SK-N-SH (cell line): ENCODE measurements at regions not wholly inside any gene's neighbourhood (a gene's known extent, or its start where the extent isn't known, plus 50 kb on each side); places are given as distances from the start of the nearest gene placed in this dataset.

Experiments used
- CTCF ChIA-PET: fragments of 300-600, 350-600 bp; formaldehyde crosslinking; extraction: SDS; loops from one replicate; lab custom pipeline; 2021; lab: Yijun Ruan, JAX
- POLR2A ChIA-PET: fragments of 350-600 bp; sonication (Branson Sonifier 250); formaldehyde crosslinking; extraction: SDS; loops from one replicate; lab custom pipeline; 2020; ENCODE audit warnings: antibody characterized with exemption, inconsistent platforms; lab: Yijun Ruan, JAX
- DNase-seq: peaks from one replicate; pipeline ENCODE4 v3.0.0; 2012
- H2AFZ ChIP-seq: fragments of 200-600 bp; sonication (generic); 2 replicates; pipeline ENCODE4 v1.8.1; 2016; ENCODE audit warnings: antibody characterized with exemption, mild to moderate bottlenecking, low read depth
- H3F3A ChIP-seq: fragments of 200-600 bp; sonication (generic); replicated peaks from 2 replicates; pipeline ENCODE3; 2016; ENCODE audit warnings: antibody characterized with exemption, mild to moderate bottlenecking; ENCODE audit not compliant: insufficient read depth
- H3K27ac ChIP-seq, 2 experiments: fragments of 200-500 bp in 1 of 2; fragments of 200-600 bp in 1 of 2; sonication (Bioruptor generic) in 1 of 2; sonication (generic), shearing (Covaris generic) in 1 of 2; 2 replicates each; pipeline versions ENCODE4 v1.5.1 to v1.6.1; 2014 to 2016; ENCODE audit warnings: low read depth in 2 of 2, inconsistent platforms in 1 of 2, low read length in 1 of 2, mild to moderate bottlenecking in 1 of 2, mixed read lengths in 1 of 2
- H3K27me3 ChIP-seq: fragments of 200-600 bp; sonication (generic), shearing (Covaris generic); 2 replicates; pipeline ENCODE4 v1.6.1; 2016; ENCODE audit warnings: mixed run types; ENCODE audit not compliant: insufficient read depth
- H3K36me3 ChIP-seq, 2 experiments: fragments of 200-500 bp in 1 of 2; fragments of 200-600 bp in 1 of 2; sonication (Bioruptor generic) in 1 of 2; sonication (generic) in 1 of 2; replicated peaks in 1 of 2; 2 replicates each; pipeline versions ENCODE3 to v1.5.1; 2014 to 2016; ENCODE audit warnings: low read length in 1 of 2, mild to moderate bottlenecking in 1 of 2; ENCODE audit not compliant: insufficient read depth in 2 of 2, control insufficient read depth in 1 of 2
- H3K4me1 ChIP-seq, 2 experiments: fragments of 200-500 bp in 1 of 2; fragments of 200-600 bp in 1 of 2; sonication (Bioruptor generic) in 1 of 2; sonication (generic), shearing (Covaris generic) in 1 of 2; 2 replicates each; pipeline versions ENCODE4 v1.5.1 to v1.6.1; 2014 to 2016; ENCODE audit warnings: low read depth in 1 of 2, low read length in 1 of 2, mixed run types in 1 of 2; ENCODE audit not compliant: insufficient read depth in 2 of 2, control insufficient read depth in 1 of 2
- H3K4me2 ChIP-seq: fragments of 200-600 bp; sonication (generic), shearing (Covaris generic); 2 replicates; pipeline ENCODE4 v1.6.1; 2017; ENCODE audit warnings: mixed run types
- H3K4me3 ChIP-seq, 2 experiments: fragments of 200-500 bp in 1 of 2; fragments of 200-600 bp in 1 of 2; sonication (Bioruptor generic) in 1 of 2; sonication (generic), shearing (Covaris generic) in 1 of 2; 2 replicates each; pipeline versions ENCODE4 v1.5.1 to v1.8.1; 2014 to 2016; ENCODE audit warnings: low read depth in 2 of 2, inconsistent platforms in 1 of 2, low read length in 1 of 2, mild to moderate bottlenecking in 1 of 2, mixed read lengths in 1 of 2, moderate library complexity in 1 of 2
- H3K79me2 ChIP-seq: fragments of 200-600 bp; sonication (generic); 2 replicates; pipeline ENCODE4 v1.8.1; 2017; ENCODE audit warnings: mild to moderate bottlenecking; ENCODE audit not compliant: insufficient read depth
- H3K9ac ChIP-seq: fragments of 200-600 bp; sonication (generic); 2 replicates; pipeline ENCODE4 v1.6.1; 2017; ENCODE audit warnings: mixed run types
- H3K9me2 ChIP-seq: fragments of 200-600 bp; sonication (generic); 2 replicates; pipeline ENCODE4 v1.6.1; 2017; ENCODE audit warnings: mixed run types
- H3K9me3 ChIP-seq: fragments of 200-600 bp; sonication (generic); 2 replicates; pipeline ENCODE4 v1.6.1; 2017; ENCODE audit warnings: mixed run types, mild to moderate bottlenecking, moderate library complexity
- H4K20me1 ChIP-seq: fragments of 200-600 bp; sonication (generic); 2 replicates; pipeline ENCODE4 v1.6.1; 2017; ENCODE audit warnings: mild to moderate bottlenecking, mixed run types; ENCODE audit not compliant: insufficient read depth
- CHD2 ChIP-seq: fragments of 150-350 bp; IDR thresholded peaks from 2 replicates; pipeline ENCODE4 v1.6.1; 2018; ENCODE audit warnings: low read length; ENCODE audit not compliant: partially characterized antibody
- CTCF ChIP-seq: fragments of 200-600 bp; sonication (generic); IDR thresholded peaks from 2 replicates; pipeline ENCODE4 v1.6.1; 2017; ENCODE audit warnings: antibody characterized with exemption, mild to moderate bottlenecking, moderate library complexity
- ELF1 ChIP-seq: IDR thresholded peaks from 2 replicates; pipeline ENCODE4 v1.4.0; 2012
- FOSL2 ChIP-seq: IDR thresholded peaks from 2 replicates; pipeline ENCODE4 v1.4.0; 2012; ENCODE audit warnings: low read depth, mild to moderate bottlenecking, moderate library complexity, borderline replicate concordance
- FOXJ3 ChIP-seq: sonication (generic); formaldehyde crosslinking; IDR thresholded peaks from 2 replicates; pipeline ENCODE4 v1.5.1; 2020; ENCODE audit warnings: mild to moderate bottlenecking, missing genetic modification reagents
- GATA2 ChIP-seq: sonication (generic); formaldehyde crosslinking; IDR thresholded peaks from 2 replicates; pipeline ENCODE4 v1.5.0; 2020; ENCODE audit warnings: mild to moderate bottlenecking, missing genetic modification reagents
- MAX ChIP-seq: IDR thresholded peaks from 2 replicates; pipeline ENCODE4 v1.4.0; 2012; ENCODE audit warnings: low read depth
- MEF2A ChIP-seq: IDR thresholded peaks from 2 replicates; pipeline ENCODE4 v1.4.0; 2012; ENCODE audit warnings: low read depth, borderline replicate concordance
- NFIC ChIP-seq: IDR thresholded peaks from 2 replicates; pipeline ENCODE4 v1.4.0; 2012; ENCODE audit warnings: borderline replicate concordance
- NRF1 ChIP-seq: IDR thresholded peaks from 2 replicates; pipeline ENCODE4 v1.6.1; 2012; ENCODE audit warnings: low read depth, mild to moderate bottlenecking, low read length
- POLR2AphosphoS5 ChIP-seq: IDR thresholded peaks from 2 replicates; pipeline ENCODE4 v1.6.1; 2012; ENCODE audit warnings: low read depth, low read length
- RCOR1 ChIP-seq: fragments of 150-350 bp; IDR thresholded peaks from 2 replicates; pipeline ENCODE4 v1.6.1; 2017; ENCODE audit warnings: antibody characterized with exemption, low read length
- REST ChIP-seq: IDR thresholded peaks from 2 replicates; pipeline ENCODE4 v1.6.1; 2012; ENCODE audit warnings: mild to moderate bottlenecking, low read depth, low read length, moderate library complexity
- SIN3A ChIP-seq: IDR thresholded peaks from 2 replicates; pipeline ENCODE4 v1.6.1; 2012; ENCODE audit warnings: low read depth, mild to moderate bottlenecking, low read length, moderate library complexity, borderline replicate concordance
- TAF1 ChIP-seq: IDR thresholded peaks from 2 replicates; pipeline ENCODE4 v1.6.1; 2012; ENCODE audit warnings: low read depth, mild to moderate bottlenecking, low read length, moderate library complexity, borderline replicate concordance
- TEAD4 ChIP-seq: IDR thresholded peaks from 2 replicates; pipeline ENCODE4 v1.4.0; 2012; ENCODE audit warnings: mild to moderate bottlenecking, borderline replicate concordance; ENCODE audit not compliant: insufficient read depth
- USF2 ChIP-seq: fragments of 150-350 bp; IDR thresholded peaks from 2 replicates; pipeline ENCODE4 v1.6.1; 2017; ENCODE audit warnings: antibody characterized with exemption, low read length, low read depth, borderline replicate concordance
- YY1 ChIP-seq: IDR thresholded peaks from 2 replicates; pipeline ENCODE4 v1.4.0; 2012; ENCODE audit warnings: low read depth, mild to moderate bottlenecking
- WGBS: methylation state at CpG from one replicate; pipeline ENCODE4 v1.1.6; 2017; ENCODE audit warnings: low lambda C conversion rate; 5-methylcytosine and 5-hydroxymethylcytosine counted together

- Histone ChIP-seq H3K9ac (no peak overlapping the region), H3F3A (no peaks in the 10 kb centered on the region), H3K79me2 (no peaks in the 10 kb centered on the region), H3K27me3 (no peaks in the 10 kb centered on the region), H3K4me3 (no peak overlapping the region), H3K4me2 (no peak overlapping the region), H2AFZ (no peak overlapping the region), H3K27ac (no peak overlapping the region), H3K9me3 (no peaks in the 10 kb centered on the region), H4K20me1 (no peaks in the 10 kb centered on the region), H3K9me2 (no peaks in the 10 kb centered on the region), H3K4me1 (no peaks in the 10 kb centered on the region), H3K36me3 (no peaks in the 10 kb centered on the region)
- WGBS = 52% methylated on average over 4 of the region's 4 CpGs
- DNase-seq = no peak
- TF ChIP-seq FOSL2 (no peak), CHD2 (no peak), CTCF (no peak), RCOR1 (no peak), YY1 (no peak), USF2 (no peak), GATA2 (CRISPR knock-in tag) (no peak), NRF1 (no peak), POLR2AphosphoS5 (no peak), SIN3A (no peak), TEAD4 (no peak), FOXJ3 (no peak), NFIC (no peak), MAX (no peak), TAF1 (no peak), MEF2A (no peak), ELF1 (no peak), REST (no peak)
- POLR2A ChIA-PET = no interaction called here
- CTCF ChIA-PET = no interaction called here
Measured at GRCh38 chr12:91613223-91613779, 430.7 kb upstream of the DCN start.
